ENCODE measurements at regions not wholly inside any gene's neighbourhood (a gene's known extent, or its start where the extent isn't known, plus 50 kb on each side); places are given as distances from the start of the nearest gene placed in this dataset.

- DNase-seq = no peak
Observed at GRCh38 chr5:97608501-97608900, 425.5 kb upstream of the RIOK2 start.

GRCh38 chr5:97618721-97619120 lies 435.7 kb upstream of the RIOK2 start:
- DNase-seq = no peak

GRCh38 chr5:97623441-97623840 lies 440.4 kb upstream of the RIOK2 start:
- no peak for DNase-seq

GRCh38 chr5:97624886-97625285 lies 441.8 kb upstream of the RIOK2 start:
- no peak for DNase-seq

GRCh38 chr5:97627272-97627671 lies 444.2 kb upstream of the RIOK2 start:
- no peak for DNase-seq

GRCh38 chr5:97628031-97628430 lies 445.0 kb upstream of the RIOK2 start:
- DNase-seq = no peak

GRCh38 chr5:97628807-97629206 lies 445.8 kb upstream of the RIOK2 start:
- DNase-seq = no peak

- DNase-seq = no peak
Observed at GRCh38 chr5:97629276-97629675, 446.2 kb upstream of the RIOK2 start.

GRCh38 chr5:97635553-97635952 lies 452.5 kb upstream of the RIOK2 start:
- DNase-seq = no peak

GRCh38 chr5:97636766-97637165 lies 453.7 kb upstream of the RIOK2 start:
- no peak for DNase-seq

GRCh38 chr5:97641081-97641480 lies 458.0 kb upstream of the RIOK2 start:
- DNase-seq = no peak

- no peak for DNase-seq
Observed at GRCh38 chr5:97644206-97644605, 461.2 kb upstream of the RIOK2 start.

- DNase-seq = no peak
Observed at GRCh38 chr5:97644896-97645295, 461.8 kb upstream of the RIOK2 start.

- DNase-seq = no peak
Observed at GRCh38 chr5:97657239-97657638, 474.2 kb upstream of the RIOK2 start.

- DNase-seq = no peak
Observed at GRCh38 chr5:97658116-97658900, 475.3 kb upstream of the RIOK2 start.

- DNase-seq = no peak
Observed at GRCh38 chr5:97666783-97667182, 483.7 kb upstream of the RIOK2 start.

GRCh38 chr5:97670447-97670846 lies 487.4 kb upstream of the RIOK2 start:
- no peak for DNase-seq

GRCh38 chr5:97676608-97677007 lies 493.6 kb upstream of the RIOK2 start:
- no peak for DNase-seq

GRCh38 chr5:97694091-97694490 lies 511.0 kb upstream of the RIOK2 start:
- DNase-seq = no peak

- no peak for DNase-seq
Observed at GRCh38 chr5:97714424-97714823, 531.4 kb upstream of the RIOK2 start.

- no peak for DNase-seq
Observed at GRCh38 chr5:97726106-97726505, 543.1 kb upstream of the RIOK2 start.

- no peak for DNase-seq
Observed at GRCh38 chr5:97728920-97729319, 545.9 kb upstream of the RIOK2 start.

- DNase-seq = no peak
Observed at GRCh38 chr5:97729938-97730337, 546.9 kb upstream of the RIOK2 start.

GRCh38 chr5:97735209-97735608 lies 552.2 kb upstream of the RIOK2 start:
- DNase-seq = no peak

GRCh38 chr5:97737608-97738007 lies 554.6 kb upstream of the RIOK2 start:
- no peak for DNase-seq

Data from SIG-M5 (cell line).